GM13976 (cell line): ENCODE measurements at regions not wholly inside any gene's neighbourhood (a gene's known extent, or its start where the extent isn't known, plus 50 kb on each side); places are given as distances from the start of the nearest gene placed in this dataset.

Experiments
- DNase-seq: peaks from one replicate; pipeline ENCODE4 v3.0.0; 2012; ENCODE audit warnings: low spot score
- CTCF ChIP-seq: IDR thresholded peaks from 2 replicates; pipeline ENCODE4 v1.5.1; 2012; ENCODE audit warnings: borderline replicate concordance, mild to moderate bottlenecking; ENCODE audit not compliant: insufficient read depth; ENCODE audit errors: extremely low read depth, missing control alignments, control extremely low read depth
- in situ Hi-C: fragments of 300-500 bp; cut with MboI; formaldehyde crosslinking; loops from one replicate; pipeline ENCODE4 v1.12.0; 2022; ENCODE audit warnings: low sequenced_read_pairs, mixed read lengths, inconsistent platforms; ENCODE audit not compliant: unreplicated experiment

- in situ Hi-C loops = no loop called here
- no peak for TF ChIP-seq CTCF
- DNase-seq = no peak
Observed at GRCh38 chr18:8480506-8481328, 128.5 kb upstream of the RAB12 start.

GRCh38 chr18:8484951-8485350 lies 124.3 kb upstream of the RAB12 start:
- in situ Hi-C loops = no loop called here
- no peak for TF ChIP-seq CTCF
- DNase-seq = no peak

GRCh38 chr18:8489761-8490160 lies 119.5 kb upstream of the RAB12 start:
- in situ Hi-C loops = no loop called here
- no peak for DNase-seq
- no peak for TF ChIP-seq CTCF

- DNase-seq = no peak
- in situ Hi-C loops = no loop called here
- TF ChIP-seq CTCF = no peak
Observed at GRCh38 chr18:8491516-8491915, 117.7 kb upstream of the RAB12 start.

- DNase-seq = no peak
- in situ Hi-C loops = no loop called here
- TF ChIP-seq CTCF = no peak
Observed at GRCh38 chr18:8493141-8493540, 116.1 kb upstream of the RAB12 start.

GRCh38 chr18:8496186-8496585 lies 113.1 kb upstream of the RAB12 start:
- TF ChIP-seq CTCF = no peak
- DNase-seq = no peak
- in situ Hi-C loops = no loop called here
